LNCaP clone FGC (cell line): ENCODE measurements at regions not wholly inside any gene's neighbourhood (a gene's known extent, or its start where the extent isn't known, plus 50 kb on each side); places are given as distances from the start of the nearest gene placed in this dataset.

Experiments used
- DNase-seq: peaks from one replicate; pipeline ENCODE4 v3.0.0-alpha.2; 2011; ENCODE audit warnings: low read depth
- H3K4me3 ChIP-seq: 2 replicates; pipeline ENCODE4 v1.5.1; 2011; ENCODE audit warnings: mild to moderate bottlenecking, low read depth, low read length, control low read depth
- TF ChIP-seq, protein P1 (sequence below): IDR thresholded peaks from 2 replicates; pipeline ENCODE4 v1.5.1; 2012; ENCODE audit warnings: mild to moderate bottlenecking; ENCODE audit not compliant: control insufficient read depth, insufficient read depth; ENCODE audit errors: extremely low read depth

- no peak overlapping the region for H3K4me3 ChIP-seq
- TF ChIP-seq, protein P1, sequence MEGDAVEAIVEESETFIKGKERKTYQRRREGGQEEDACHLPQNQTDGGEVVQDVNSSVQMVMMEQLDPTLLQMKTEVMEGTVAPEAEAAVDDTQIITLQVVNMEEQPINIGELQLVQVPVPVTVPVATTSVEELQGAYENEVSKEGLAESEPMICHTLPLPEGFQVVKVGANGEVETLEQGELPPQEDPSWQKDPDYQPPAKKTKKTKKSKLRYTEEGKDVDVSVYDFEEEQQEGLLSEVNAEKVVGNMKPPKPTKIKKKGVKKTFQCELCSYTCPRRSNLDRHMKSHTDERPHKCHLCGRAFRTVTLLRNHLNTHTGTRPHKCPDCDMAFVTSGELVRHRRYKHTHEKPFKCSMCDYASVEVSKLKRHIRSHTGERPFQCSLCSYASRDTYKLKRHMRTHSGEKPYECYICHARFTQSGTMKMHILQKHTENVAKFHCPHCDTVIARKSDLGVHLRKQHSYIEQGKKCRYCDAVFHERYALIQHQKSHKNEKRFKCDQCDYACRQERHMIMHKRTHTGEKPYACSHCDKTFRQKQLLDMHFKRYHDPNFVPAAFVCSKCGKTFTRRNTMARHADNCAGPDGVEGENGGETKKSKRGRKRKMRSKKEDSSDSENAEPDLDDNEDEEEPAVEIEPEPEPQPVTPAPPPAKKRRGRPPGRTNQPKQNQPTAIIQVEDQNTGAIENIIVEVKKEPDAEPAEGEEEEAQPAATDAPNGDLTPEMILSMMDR = no peak
- no peak for DNase-seq
These were observed 1152.0 kb upstream of the B3GALT2 start for GRCh38 chr1:194338241-194338948.

- TF ChIP-seq, protein P1 = no peak
- no peak overlapping the region for H3K4me3 ChIP-seq
- no peak for DNase-seq
These were observed 1146.8 kb upstream of the B3GALT2 start for GRCh38 chr1:194333240-194333639.

- TF ChIP-seq, protein P1 = no peak
- H3K4me3 ChIP-seq = no peak overlapping the region
- no peak for DNase-seq
These were observed 1145.3 kb upstream of the B3GALT2 start for GRCh38 chr1:194331758-194332157.

DNA sequence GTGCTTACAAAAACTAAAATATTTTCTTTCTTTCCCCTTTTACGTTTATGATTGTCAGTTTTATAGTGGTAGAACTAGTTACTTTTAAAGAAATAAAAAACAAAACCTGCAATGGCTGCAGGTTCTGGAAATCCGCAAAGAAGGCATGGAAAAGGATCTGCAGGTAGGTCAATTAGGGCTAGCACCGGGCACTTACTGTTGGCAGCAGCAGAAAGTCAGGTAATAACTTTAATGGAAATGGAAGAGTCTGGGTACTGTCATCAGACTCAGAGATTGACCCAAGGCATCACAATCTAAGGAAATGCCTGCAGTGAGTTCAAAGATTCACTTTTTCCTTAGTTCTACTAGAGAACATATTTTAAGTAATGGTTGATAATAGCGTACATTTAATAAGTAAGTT lies 1136.3 kb upstream of the B3GALT2 start:
- TF ChIP-seq, protein P1 = no peak
- DNase-seq = no peak
- H3K4me3 ChIP-seq = no peak overlapping the region

DNA sequence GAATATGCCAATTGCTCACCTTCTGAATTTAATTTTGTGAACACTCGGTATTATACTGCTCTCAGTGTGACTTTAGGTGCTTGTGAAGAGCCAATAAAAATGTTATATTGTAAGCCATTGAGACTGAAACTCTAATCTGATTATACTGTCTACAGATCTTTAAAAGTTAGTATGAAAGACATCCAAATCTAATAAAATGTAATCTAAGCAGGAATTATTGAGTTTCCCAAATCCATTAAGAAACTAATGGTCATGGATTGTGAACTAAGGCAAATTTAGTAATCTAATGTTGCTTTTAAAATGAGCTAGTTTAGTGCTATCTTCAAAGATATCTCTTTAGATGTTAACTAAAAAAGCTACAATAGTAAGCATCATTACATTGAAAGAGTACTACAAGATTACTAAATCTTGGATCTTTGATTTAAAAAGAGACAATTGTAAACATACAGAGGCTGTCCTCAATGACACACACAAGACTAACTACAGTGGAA lies 1132.4 kb upstream of the B3GALT2 start:
- no peak for DNase-seq
- no peak overlapping the region for H3K4me3 ChIP-seq
- TF ChIP-seq, protein P1 = no peak

GRCh38 chr1:194309697-194310096 lies 1123.3 kb upstream of the B3GALT2 start:
- TF ChIP-seq, protein P1 = no peak
- DNase-seq = no peak

DNA sequence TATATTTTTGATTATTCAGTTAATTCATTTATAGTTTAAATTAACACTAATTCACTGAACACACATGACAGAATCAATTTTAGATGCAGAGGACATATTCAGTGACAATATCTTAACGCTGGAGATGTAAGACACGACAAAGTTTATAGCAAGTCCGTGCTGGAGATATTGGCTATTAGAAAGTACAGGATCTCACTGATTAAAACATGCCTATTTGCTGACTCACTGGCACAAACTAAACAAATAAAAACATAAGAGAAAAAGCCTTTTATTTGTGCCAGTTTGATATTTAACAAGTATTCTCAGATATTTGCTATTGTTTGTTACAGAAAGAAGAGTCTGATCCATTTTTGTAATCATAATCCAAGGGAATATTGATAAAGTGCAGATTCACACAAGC lies 1122.9 kb upstream of the B3GALT2 start:
- DNase-seq = no peak
- TF ChIP-seq, protein P1 = no peak

More at GRCh38 chr1:194309697-194310096, 1123.3 kb upstream of the B3GALT2 start:
- no peak overlapping the region for H3K4me3 ChIP-seq

More for the DNA sequence above, 1122.9 kb upstream of the B3GALT2 start:
- H3K4me3 ChIP-seq = no peak overlapping the region
